ENCODE measurements at regions not wholly inside any gene's neighbourhood (a gene's known extent, or its start where the extent isn't known, plus 50 kb on each side); places are given as distances from the start of the nearest gene placed in this dataset.

GRCh38 chr6:159098636-159099106 is 53.9 kb upstream of the TAGAP start:
- Mint-ChIP-seq H3K27ac (peak overlapping the region; percentile 73), H3K4me1 (peaks cover 56% of the 10 kb centered on the region), H3K36me3 (ENCODE audit: low read depth) (peaks cover 2% of the 10 kb centered on the region), H3K4me3 (peak overlapping the region; percentile 49), H3K9me3 (no peaks in the 10 kb centered on the region), H3K27me3 (no peaks in the 10 kb centered on the region)
- peak; percentile 61 for DNase-seq
- CTCF ChIA-PET, result interaction anchor here (0.8 to 1.4 kb wide), 4 partner anchors 55 to 90 kb away, joined by 4 to 10 read pairs (median 4); no protein-coding TSS in a partner anchor
- POLR2A ChIA-PET, result interaction anchor here (0.9 to 3.5 kb wide), 6 partner anchors 35 to 99 kb away, joined by 3 to 35 read pairs (median 6); partner anchors contain the start of genes RSPH3 and TAGAP

GRCh38 chr6:159097256-159097655 is 52.5 kb upstream of the TAGAP start:
- peaks cover 2% of the 10 kb centered on the region for H3K36me3 Mint-ChIP-seq (ENCODE audit: low read depth)
- peaks cover 52% of the 10 kb centered on the region for H3K4me1 Mint-ChIP-seq
- H3K27ac Mint-ChIP-seq, result no peak overlapping the region
- DNase-seq, result no peak
- ChIA-PET CTCF (interaction anchor here (1.0 to 2.6 kb wide), 3 partner anchors 13 to 87 kb away, joined by 3 to 13 read pairs (median 4); no protein-coding TSS in a partner anchor), POLR2A (interaction anchor here (1.9 to 5.3 kb wide), 3 partner anchors 35 to 54 kb away, joined by 7 to 51 read pairs (median 35); partner anchors contain the start of gene TAGAP)
- H3K9me3 Mint-ChIP-seq, result no peaks in the 10 kb centered on the region
- H3K27me3 Mint-ChIP-seq, result no peaks in the 10 kb centered on the region
- H3K4me3 Mint-ChIP-seq, result no peak overlapping the region

- Mint-ChIP-seq H3K36me3 (ENCODE audit: low read depth) (peaks cover 6% of the 10 kb centered on the region), H3K9me3 (no peaks in the 10 kb centered on the region), H3K27ac (no peak overlapping the region), H3K4me1 (peaks cover 51% of the 10 kb centered on the region), H3K27me3 (peaks cover 9% of the 10 kb centered on the region), H3K4me3 (no peak overlapping the region)
- POLR2A ChIA-PET, result interaction anchor here (1.0 to 5.3 kb wide), 5 partner anchors 12 to 56 kb away, joined by 3 to 51 read pairs (median 4); partner anchors contain the start of gene TAGAP
- CTCF ChIA-PET, result interaction anchor here (1.5 to 3.2 kb wide), 3 partner anchors 9 to 87 kb away, joined by 9 to 15 read pairs (median 13); no protein-coding TSS in a partner anchor
- no peak for DNase-seq
Measured at GRCh38 chr6:159095616-159096015, 50.8 kb upstream of the TAGAP start.

- H3K9me3 Mint-ChIP-seq, result no peaks in the 10 kb centered on the region
- peaks cover 47% of the 10 kb centered on the region for H3K4me1 Mint-ChIP-seq
- peak overlapping the region; percentile 49 for H3K4me3 Mint-ChIP-seq
- DNase-seq, result no peak
- POLR2A ChIA-PET, result interaction anchor here (0.8 to 5.3 kb wide), 10 partner anchors 9 to 79 kb away, joined by 3 to 51 read pairs (median 4); partner anchors contain the start of gene TAGAP
- peaks cover 9% of the 10 kb centered on the region for H3K27me3 Mint-ChIP-seq
- peaks cover 6% of the 10 kb centered on the region for H3K36me3 Mint-ChIP-seq (ENCODE audit: low read depth)
- CTCF ChIA-PET, result interaction anchor here (1.0 to 3.2 kb wide), 7 partner anchors 10 to 86 kb away, joined by 3 to 15 read pairs (median 6); partner anchors contain the start of gene TAGAP
- peak overlapping the region; percentile 53 for H3K27ac Mint-ChIP-seq
Measured at GRCh38 chr6:159094444-159095252, 49.9 kb upstream of the TAGAP start.
